ENCODE measurements at regions not wholly inside any gene's neighbourhood (a gene's known extent, or its start where the extent isn't known, plus 50 kb on each side); places are given as distances from the start of the nearest gene placed in this dataset.

DNA sequence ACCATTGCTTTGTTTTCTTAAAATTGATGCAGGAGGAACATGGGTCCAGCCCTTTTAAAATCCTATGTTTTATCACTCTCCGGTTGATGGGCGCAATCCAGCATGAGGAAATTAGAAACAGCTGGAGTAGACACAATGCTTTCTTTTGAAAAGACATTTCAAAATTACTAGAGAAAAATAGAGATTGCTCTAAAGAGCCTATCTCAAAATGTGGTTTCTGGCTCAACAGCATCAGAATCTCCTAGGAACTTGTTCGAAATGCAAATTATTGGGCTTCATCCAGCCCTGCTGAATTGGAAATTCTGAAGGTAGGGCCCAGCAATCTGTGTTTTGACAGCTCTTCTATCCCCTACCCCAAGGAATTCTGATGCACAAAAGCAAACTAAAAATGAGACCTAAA is 190.8 kb upstream of the BMP2 start:
- H3K79me2 ChIP-seq (replicated peaks; ENCODE audit: insufficient read depth, low read length): no peaks in the 10 kb centered on the region
- no peak overlapping the region for H3K27ac ChIP-seq (ENCODE audit: low read length)
- no peak for TF ChIP-seq POLR2AphosphoS5 (IDR thresholded peaks at IDR 0.05)
- no peak for TF ChIP-seq SMC3 (conservative IDR thresholded peaks at IDR 0.05; ENCODE audit: poor library complexity)
- no peak for TF ChIP-seq MXI1 (conservative IDR thresholded peaks at IDR 0.05; ENCODE audit: poor library complexity, severe bottlenecking)
- TF ChIP-seq EZH2 (IDR thresholded peaks at IDR 0.05; ENCODE audit: borderline replicate concordance, insufficient read depth, low read length, poor library complexity, severe bottlenecking): no peak
- TF ChIP-seq, protein P1, sequence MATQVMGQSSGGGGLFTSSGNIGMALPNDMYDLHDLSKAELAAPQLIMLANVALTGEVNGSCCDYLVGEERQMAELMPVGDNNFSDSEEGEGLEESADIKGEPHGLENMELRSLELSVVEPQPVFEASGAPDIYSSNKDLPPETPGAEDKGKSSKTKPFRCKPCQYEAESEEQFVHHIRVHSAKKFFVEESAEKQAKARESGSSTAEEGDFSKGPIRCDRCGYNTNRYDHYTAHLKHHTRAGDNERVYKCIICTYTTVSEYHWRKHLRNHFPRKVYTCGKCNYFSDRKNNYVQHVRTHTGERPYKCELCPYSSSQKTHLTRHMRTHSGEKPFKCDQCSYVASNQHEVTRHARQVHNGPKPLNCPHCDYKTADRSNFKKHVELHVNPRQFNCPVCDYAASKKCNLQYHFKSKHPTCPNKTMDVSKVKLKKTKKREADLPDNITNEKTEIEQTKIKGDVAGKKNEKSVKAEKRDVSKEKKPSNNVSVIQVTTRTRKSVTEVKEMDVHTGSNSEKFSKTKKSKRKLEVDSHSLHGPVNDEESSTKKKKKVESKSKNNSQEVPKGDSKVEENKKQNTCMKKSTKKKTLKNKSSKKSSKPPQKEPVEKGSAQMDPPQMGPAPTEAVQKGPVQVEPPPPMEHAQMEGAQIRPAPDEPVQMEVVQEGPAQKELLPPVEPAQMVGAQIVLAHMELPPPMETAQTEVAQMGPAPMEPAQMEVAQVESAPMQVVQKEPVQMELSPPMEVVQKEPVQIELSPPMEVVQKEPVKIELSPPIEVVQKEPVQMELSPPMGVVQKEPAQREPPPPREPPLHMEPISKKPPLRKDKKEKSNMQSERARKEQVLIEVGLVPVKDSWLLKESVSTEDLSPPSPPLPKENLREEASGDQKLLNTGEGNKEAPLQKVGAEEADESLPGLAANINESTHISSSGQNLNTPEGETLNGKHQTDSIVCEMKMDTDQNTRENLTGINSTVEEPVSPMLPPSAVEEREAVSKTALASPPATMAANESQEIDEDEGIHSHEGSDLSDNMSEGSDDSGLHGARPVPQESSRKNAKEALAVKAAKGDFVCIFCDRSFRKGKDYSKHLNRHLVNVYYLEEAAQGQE (IDR thresholded peaks at IDR 0.05; ENCODE audit: borderline replicate concordance): no peak
- TF ChIP-seq TAF1 (IDR thresholded peaks at IDR 0.05; ENCODE audit: low read depth): no peak
- TF ChIP-seq RAD21 (conservative IDR thresholded peaks at IDR 0.05): no peak
- TF ChIP-seq, protein P2, sequence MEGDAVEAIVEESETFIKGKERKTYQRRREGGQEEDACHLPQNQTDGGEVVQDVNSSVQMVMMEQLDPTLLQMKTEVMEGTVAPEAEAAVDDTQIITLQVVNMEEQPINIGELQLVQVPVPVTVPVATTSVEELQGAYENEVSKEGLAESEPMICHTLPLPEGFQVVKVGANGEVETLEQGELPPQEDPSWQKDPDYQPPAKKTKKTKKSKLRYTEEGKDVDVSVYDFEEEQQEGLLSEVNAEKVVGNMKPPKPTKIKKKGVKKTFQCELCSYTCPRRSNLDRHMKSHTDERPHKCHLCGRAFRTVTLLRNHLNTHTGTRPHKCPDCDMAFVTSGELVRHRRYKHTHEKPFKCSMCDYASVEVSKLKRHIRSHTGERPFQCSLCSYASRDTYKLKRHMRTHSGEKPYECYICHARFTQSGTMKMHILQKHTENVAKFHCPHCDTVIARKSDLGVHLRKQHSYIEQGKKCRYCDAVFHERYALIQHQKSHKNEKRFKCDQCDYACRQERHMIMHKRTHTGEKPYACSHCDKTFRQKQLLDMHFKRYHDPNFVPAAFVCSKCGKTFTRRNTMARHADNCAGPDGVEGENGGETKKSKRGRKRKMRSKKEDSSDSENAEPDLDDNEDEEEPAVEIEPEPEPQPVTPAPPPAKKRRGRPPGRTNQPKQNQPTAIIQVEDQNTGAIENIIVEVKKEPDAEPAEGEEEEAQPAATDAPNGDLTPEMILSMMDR (IDR thresholded peaks at IDR 0.05; ENCODE audit: poor library complexity, severe bottlenecking): no peak
- no peak for TF ChIP-seq EP300 (conservative IDR thresholded peaks at IDR 0.05; ENCODE audit: poor library complexity, severe bottlenecking)
- no peaks in the 10 kb centered on the region for H3K9me2 ChIP-seq (ENCODE audit: insufficient read depth, low read length)
- no peak overlapping the region for H3K9ac ChIP-seq (ENCODE audit: low read length)
- no peaks in the 10 kb centered on the region for H3K9me3 ChIP-seq (ENCODE audit: low read length)
- H3K27me3 ChIP-seq (ENCODE audit: insufficient read depth, low read depth, low read length): no peaks in the 10 kb centered on the region
- H2AFZ ChIP-seq (ENCODE audit: low read depth, low read length): no peak overlapping the region
- no peaks in the 10 kb centered on the region for H3K36me3 ChIP-seq (ENCODE audit: insufficient read depth, low read length)
- H3F3A ChIP-seq (ENCODE audit: insufficient read depth, low read length, poor library complexity, severe bottlenecking): no peaks in the 10 kb centered on the region
- H4K20me1 ChIP-seq (ENCODE audit: insufficient read depth): no peaks in the 10 kb centered on the region
- no peak overlapping the region for H3K4me3 ChIP-seq (ENCODE audit: low read length)
- no peak overlapping the region for H3K4me2 ChIP-seq (ENCODE audit: low read length)

DNA sequence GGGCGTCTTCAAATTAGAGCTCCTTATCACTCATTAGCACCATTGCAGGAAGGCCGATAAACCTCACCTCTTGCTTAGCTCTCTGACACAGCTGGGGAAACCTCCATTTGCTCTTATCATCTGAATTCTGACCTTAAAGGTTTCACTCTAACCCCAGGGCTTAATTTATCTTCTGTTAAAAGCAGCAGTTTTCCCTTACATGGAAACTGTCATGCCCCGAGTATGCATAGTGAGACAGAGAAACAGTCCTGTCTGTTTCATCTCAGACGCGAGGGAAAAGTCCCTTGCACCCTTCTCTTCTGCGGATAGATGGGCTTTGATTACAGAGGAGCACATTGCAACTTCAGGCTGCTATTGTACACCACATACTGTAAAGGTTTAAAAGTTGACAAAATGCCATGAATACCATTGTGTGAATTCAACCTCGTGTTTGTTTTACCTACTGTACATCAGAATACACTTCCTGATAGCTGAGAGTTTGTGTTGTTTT is 191.5 kb upstream of the BMP2 start:
- H3K4me2 ChIP-seq (ENCODE audit: low read length): no peak overlapping the region
- no peak overlapping the region for H3K9ac ChIP-seq (ENCODE audit: low read length)
- TF ChIP-seq EP300 (conservative IDR thresholded peaks at IDR 0.05; ENCODE audit: poor library complexity, severe bottlenecking): no peak
- peak; percentile 12 for TF ChIP-seq POLR2AphosphoS5 (IDR thresholded peaks at IDR 0.05)
- TF ChIP-seq, protein P2 (IDR thresholded peaks at IDR 0.05; ENCODE audit: poor library complexity, severe bottlenecking): no peak
- TF ChIP-seq, protein P1 (IDR thresholded peaks at IDR 0.05; ENCODE audit: borderline replicate concordance): no peak
- no peak for TF ChIP-seq TAF1 (IDR thresholded peaks at IDR 0.05; ENCODE audit: low read depth)
- H3F3A ChIP-seq (ENCODE audit: insufficient read depth, low read length, poor library complexity, severe bottlenecking): no peaks in the 10 kb centered on the region
- H3K79me2 ChIP-seq (replicated peaks; ENCODE audit: insufficient read depth, low read length): no peaks in the 10 kb centered on the region
- H3K36me3 ChIP-seq (ENCODE audit: insufficient read depth, low read length): no peaks in the 10 kb centered on the region
- H2AFZ ChIP-seq (ENCODE audit: low read depth, low read length): no peak overlapping the region
- H3K9me3 ChIP-seq (ENCODE audit: low read length): no peaks in the 10 kb centered on the region
- H3K4me3 ChIP-seq (ENCODE audit: low read length): no peak overlapping the region
- no peaks in the 10 kb centered on the region for H3K27me3 ChIP-seq (ENCODE audit: insufficient read depth, low read depth, low read length)
- no peaks in the 10 kb centered on the region for H4K20me1 ChIP-seq (ENCODE audit: insufficient read depth)
- H3K27ac ChIP-seq (ENCODE audit: low read length): no peak overlapping the region
- no peaks in the 10 kb centered on the region for H3K9me2 ChIP-seq (ENCODE audit: insufficient read depth, low read length)
